Upper lobe of left lung (tissue), 6 donors: ENCODE measurements at regions not wholly inside any gene's neighbourhood (a gene's known extent, or its start where the extent isn't known, plus 50 kb on each side); places are given as distances from the start of the nearest gene placed in this dataset.
A peak's percentile ranks its signal among the peaks of the same experiment; 100 is the strongest.

Experiments used
- ATAC-seq, 2 donors: fragments of 200-7000 bp; cut with Tn5 transposase; one replicate each; pipeline ENCODE4 v1.9.1; 2022; ENCODE audit warnings: mild to moderate bottlenecking in 2 of 2, moderate library complexity in 2 of 2; ENCODE audit not compliant: low FRiP score in 2 of 2
- DNase-seq, 2 donors: peaks; one replicate each; pipeline ENCODE4 v3.0.0-alpha.2; 2019 to 2020
- H3K27ac ChIP-seq, 4 donors: fragments of 200-600 bp; sonication (generic); one replicate each; pipeline ENCODE4 v1.5.1; 2016 to 2019
- H3K27me3 ChIP-seq, 4 donors: fragments of 200-600 bp; sonication (generic); one replicate each; pipeline ENCODE4 v1.5.1; 2017 to 2019
- H3K36me3 ChIP-seq, 4 donors: fragments of 200-600 bp; sonication (generic); one replicate each; pipeline ENCODE4 v1.5.1; 2016 to 2019
- H3K4me1 ChIP-seq, 4 donors: fragments of 200-600 bp; sonication (generic); one replicate each; pipeline ENCODE4 v1.5.1; 2018 to 2019
- H3K4me3 ChIP-seq, 4 donors: fragments of 200-600 bp; sonication (generic); one replicate each; pipeline ENCODE4 v1.5.1; 2017 to 2019; ENCODE audit warnings: mild to moderate bottlenecking in 2 of 4, moderate library complexity in 1 of 4
- H3K9me3 ChIP-seq, 4 donors: fragments of 200-600 bp; sonication (generic); one replicate each; pipeline ENCODE4 v1.5.1; 2018 to 2019
- CTCF ChIP-seq, 6 experiments: fragments of 450-650 bp in 4 of 6; fragments of 200-600 bp in 2 of 6; sonication (generic) in 2 of 6; IDR thresholded peaks; one replicate each; pipeline ENCODE4 v1.5.1; 2016 to 2019; ENCODE audit warnings: antibody characterized with exemption in 6 of 6
- EP300 ChIP-seq, 4 donors: sonication (generic); formaldehyde crosslinking; IDR thresholded peaks; one replicate each; pipeline ENCODE4 v1.5.1; 2017; ENCODE audit warnings: antibody characterized with exemption in 4 of 4, control low read depth in 2 of 4
- POLR2A ChIP-seq, 4 donors: fragments of 450-650 bp; IDR thresholded peaks; one replicate each; pipeline ENCODE4 v1.5.1; 2016 to 2017; ENCODE audit warnings: antibody characterized with exemption in 4 of 4, mild to moderate bottlenecking in 2 of 4
- POLR2AphosphoS5 ChIP-seq, 2 donors: sonication (generic); formaldehyde crosslinking; IDR thresholded peaks; one replicate each; pipeline ENCODE4 v1.5.1; 2017; ENCODE audit warnings: antibody characterized with exemption in 2 of 2
- WGBS, 2 donors: methylation state at CpG; one replicate each; pipeline ENCODE4 v1.1.5; 2017 to 2018; 5-methylcytosine and 5-hydroxymethylcytosine counted together
- donor health status: DM: no; HTN: no; CAD: no; lungs with moderate emphysema.
- donor health status: DM: no; HTN: yes; CAD: no; lungs with severe emphysema.

- Histone ChIP-seq H3K27me3 (no peaks in the 10 kb centered on the region), H3K9me3 (no peaks in the 10 kb centered on the region), H3K27ac (no peak overlapping the region), H3K36me3 (no peaks in the 10 kb centered on the region), H3K4me3 (no peak overlapping the region), H3K4me1 (no peaks in the 10 kb centered on the region)
- 82 to 88% methylated on average over 3 of the region's 3 CpGs for WGBS, 2 donors
- ATAC-seq, result no peak
- DNase-seq, result no peak
- no peak for TF ChIP-seq POLR2A (IDR thresholded peaks at IDR 0.05)
- TF ChIP-seq POLR2AphosphoS5 (IDR thresholded peaks at IDR 0.05), result no peak
- no peak for TF ChIP-seq EP300 (IDR thresholded peaks at IDR 0.05)
- no peak for TF ChIP-seq CTCF (IDR thresholded peaks at IDR 0.05)
Observed at GRCh38 chr1:80018348-80018747, 1011.8 kb upstream of the ADGRL4 start.

GRCh38 chr1:80008934-80009333 lies 1002.4 kb upstream of the ADGRL4 start:
- no peak for ATAC-seq
- no peak for DNase-seq
- Histone ChIP-seq H3K9me3 (no peaks in the 10 kb centered on the region), H3K36me3 (no peaks in the 10 kb centered on the region), H3K27me3 (no peaks in the 10 kb centered on the region), H3K4me3 (no peak overlapping the region), H3K4me1 (no peaks in the 10 kb centered on the region), H3K27ac (no peak overlapping the region)
- no peak for TF ChIP-seq POLR2A (IDR thresholded peaks at IDR 0.05)
- no peak for TF ChIP-seq CTCF (IDR thresholded peaks at IDR 0.05)
- no peak for TF ChIP-seq POLR2AphosphoS5 (IDR thresholded peaks at IDR 0.05)
- TF ChIP-seq EP300 (IDR thresholded peaks at IDR 0.05), result no peak
- WGBS, 2 donors, result 91 to 93% methylated on average over 1 of the region's 1 CpG

- ATAC-seq, result no peak
- Histone ChIP-seq H3K4me3 (no peak overlapping the region), H3K9me3 (no peaks in the 10 kb centered on the region), H3K27ac (no peak overlapping the region), H3K4me1 (no peaks in the 10 kb centered on the region), H3K27me3 (no peaks in the 10 kb centered on the region), H3K36me3 (no peaks in the 10 kb centered on the region)
- TF ChIP-seq POLR2AphosphoS5 (IDR thresholded peaks at IDR 0.05) (no peak), EP300 (IDR thresholded peaks at IDR 0.05) (no peak), CTCF (IDR thresholded peaks at IDR 0.05) (no peak)
- DNase-seq, result no peak
Observed at GRCh38 chr1:80003250-80003649, 996.7 kb upstream of the ADGRL4 start.

DNA sequence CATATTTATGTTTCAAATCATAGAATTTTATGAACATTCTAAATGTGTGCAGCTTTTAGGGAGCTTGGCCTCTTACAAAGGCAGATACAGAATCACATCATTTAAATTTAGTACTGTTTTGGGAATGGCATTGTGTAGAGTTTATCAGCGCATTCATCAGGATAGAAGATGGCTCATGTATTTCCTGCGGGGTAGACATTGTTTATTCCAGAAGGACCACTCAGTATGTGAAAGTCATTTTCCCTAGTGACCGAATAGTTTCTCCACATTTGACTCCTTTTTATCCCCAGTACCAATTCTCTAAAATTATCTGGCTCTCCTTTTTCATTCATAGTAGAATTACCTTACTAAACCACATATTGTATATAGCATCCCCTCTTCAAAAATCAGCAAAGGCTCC lies 981.9 kb upstream of the ADGRL4 start:
- no peak for TF ChIP-seq CTCF (IDR thresholded peaks at IDR 0.05)
- no peak for TF ChIP-seq EP300 (IDR thresholded peaks at IDR 0.05)
- TF ChIP-seq POLR2A (IDR thresholded peaks at IDR 0.05), result no peak
- ATAC-seq, result no peak
- Histone ChIP-seq H3K9me3 (no peaks in the 10 kb centered on the region), H3K4me1 (no peaks in the 10 kb centered on the region), H3K4me3 (no peak overlapping the region), H3K27me3 (no peaks in the 10 kb centered on the region), H3K36me3 (no peaks in the 10 kb centered on the region), H3K27ac (no peak overlapping the region)
- 62 to 67% methylated on average over 3 of the region's 3 CpGs for WGBS, 2 donors
- DNase-seq, result no peak

- no peak overlapping the region for H3K27ac ChIP-seq
- H3K27me3 ChIP-seq, result no peaks in the 10 kb centered on the region
- peak in 1 of 2 donors; percentile 72 for DNase-seq
- TF ChIP-seq POLR2AphosphoS5 (IDR thresholded peaks at IDR 0.05), result no peak
- TF ChIP-seq CTCF (IDR thresholded peaks at IDR 0.05), result no peak
- no peak for TF ChIP-seq EP300 (IDR thresholded peaks at IDR 0.05)
- ATAC-seq, result peak; percentile 57 to 86
- peaks cover 0 to 5% (median 2%) of the 10 kb centered on the region in 4 donors for H3K4me1 ChIP-seq
- H3K4me3 ChIP-seq, result no peak overlapping the region
- H3K9me3 ChIP-seq, result no peaks in the 10 kb centered on the region
- 0 to 2% methylated on average over 3 of the region's 3 CpGs for WGBS, 2 donors
- no peaks in the 10 kb centered on the region for H3K36me3 ChIP-seq
Observed at GRCh38 chr1:79982211-79982610, 975.7 kb upstream of the ADGRL4 start.
